PC-3 (cell line): ENCODE measurements at regions not wholly inside any gene's neighbourhood (a gene's known extent, or its start where the extent isn't known, plus 50 kb on each side); places are given as distances from the start of the nearest gene placed in this dataset.

Source experiments
- CTCF ChIP-seq: fragments of 300-600 bp; sonication (generic); conservative IDR thresholded peaks from 2 replicates; pipeline ENCODE4 v1.5.1; 2017; ENCODE audit warnings: antibody characterized with exemption, low read depth, mild to moderate bottlenecking, low read length
- EZH2 ChIP-seq: fragments of 300-600 bp; sonication (generic); IDR thresholded peaks from one replicate; pipeline ENCODE4 v1.6.1; 2017; ENCODE audit warnings: antibody characterized with exemption, mild to moderate bottlenecking, low read length; ENCODE audit not compliant: unreplicated experiment
- EZH2phosphoT487 ChIP-seq: fragments of 300-600 bp; sonication (generic); IDR thresholded peaks from 2 replicates; pipeline ENCODE4 v1.6.1; 2018; ENCODE audit warnings: mild to moderate bottlenecking, antibody characterized with exemption, low read length, borderline replicate concordance

GRCh38 chr2:207334624-207335371, 169.1 kb upstream of the KLF7 start:
- TF ChIP-seq CTCF, result no peak
- TF ChIP-seq EZH2, result no peak
- TF ChIP-seq EZH2phosphoT487, result no peak
